Hippocampal formation (tissue), 2 donors: ENCODE measurements at regions not wholly inside any gene's neighbourhood (a gene's known extent, or its start where the extent isn't known, plus 50 kb on each side); places are given as distances from the start of the nearest gene placed in this dataset.
"Not testable (repeated sequence)": the region's sequence is repeated elsewhere in the genome, so short reads cannot be mapped to it uniquely, and the experiment has no call there.

ENCODE experiments used
- DNase-seq, 2 donors: peaks; one replicate each; lab custom pipeline; 2025; lab: John Stamatoyannopoulos, UW

DNA sequence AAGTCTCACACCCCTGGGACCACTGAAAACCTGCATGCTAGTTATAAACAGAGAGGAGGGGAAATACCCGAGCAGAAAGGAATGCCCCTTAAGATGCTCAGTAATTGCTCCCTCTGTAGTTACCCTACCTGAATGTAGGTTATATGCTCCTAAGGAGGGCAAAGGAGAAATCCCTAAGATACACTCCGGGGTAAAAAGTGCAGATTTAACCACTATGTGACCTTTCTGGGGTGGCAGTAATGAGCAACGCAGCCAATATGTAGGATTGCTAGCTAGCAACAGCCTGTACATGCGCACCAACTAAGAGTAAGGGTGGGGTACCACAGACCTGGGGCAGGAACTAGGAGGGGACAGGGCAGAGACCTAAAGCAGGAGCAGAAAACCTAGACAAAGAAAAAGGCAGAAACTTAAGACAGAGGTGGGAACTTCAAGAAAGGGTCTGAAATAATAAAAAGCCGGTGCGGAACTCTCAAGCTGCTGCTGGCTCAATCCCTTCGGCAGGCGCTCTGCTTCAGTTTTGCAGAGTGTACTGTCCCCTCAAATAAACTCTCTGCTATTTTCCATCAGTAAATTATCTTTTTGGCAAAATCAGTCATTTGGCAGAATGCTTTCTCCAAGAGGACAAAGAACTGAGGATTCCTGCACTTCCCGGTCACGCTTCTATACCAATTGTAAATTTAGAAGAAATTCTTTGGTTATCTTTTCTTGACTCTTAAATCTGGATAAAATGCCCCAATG, 823.8 kb downstream of the CDH11 start:
- DNase-seq = no peak

- no peak for DNase-seq
These were observed 826.4 kb downstream of the CDH11 start for GRCh38 chr16:64295466-64295865.

GRCh38 chr16:64292953-64293352, 828.9 kb downstream of the CDH11 start:
- no peak for DNase-seq

GRCh38 chr16:64292161-64292560, 829.7 kb downstream of the CDH11 start:
- DNase-seq = no peak

- no peak for DNase-seq
These were observed 831.4 kb downstream of the CDH11 start for GRCh38 chr16:64290461-64290860.

DNA sequence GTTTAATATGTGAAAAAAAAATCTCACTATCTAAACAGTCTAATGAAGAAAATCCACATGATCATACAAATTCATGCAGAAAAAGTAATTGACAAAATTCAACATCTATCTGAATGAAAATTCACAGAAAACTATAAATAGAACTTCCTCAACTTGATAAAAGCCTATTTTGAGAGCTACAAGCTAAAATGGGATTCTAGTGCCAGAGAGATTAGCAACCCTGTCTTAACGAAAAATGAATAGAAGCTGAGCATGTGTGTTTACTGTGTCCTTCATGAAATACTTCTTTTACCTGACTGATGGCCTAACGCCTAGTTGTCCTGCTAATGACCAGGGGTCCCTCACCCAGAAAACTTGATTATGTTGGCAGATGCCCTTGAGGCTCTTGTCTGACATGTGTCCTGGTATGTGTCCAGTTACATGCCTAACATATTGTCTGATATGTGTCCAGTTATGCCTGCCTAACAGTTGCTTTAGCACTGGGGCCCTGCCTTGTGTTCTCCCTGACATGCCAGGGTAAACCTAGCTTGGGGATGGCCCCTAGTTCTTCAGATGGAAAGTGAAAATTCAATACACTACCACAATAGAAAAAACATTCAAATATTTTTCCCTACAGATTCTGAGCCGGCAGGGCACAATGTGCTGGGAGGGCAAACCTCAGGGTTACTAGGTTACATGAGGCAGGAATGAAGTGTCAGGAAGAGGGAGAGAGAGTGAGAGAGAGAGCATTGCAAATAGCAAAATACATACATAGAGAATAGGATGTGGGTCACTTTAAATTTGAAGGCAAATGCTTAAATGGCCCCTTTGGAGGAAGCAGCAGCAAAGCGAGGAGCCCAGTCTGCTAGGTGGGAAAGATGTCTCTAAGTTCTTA, 834.0 kb downstream of the CDH11 start:
- no peak for DNase-seq

DNA sequence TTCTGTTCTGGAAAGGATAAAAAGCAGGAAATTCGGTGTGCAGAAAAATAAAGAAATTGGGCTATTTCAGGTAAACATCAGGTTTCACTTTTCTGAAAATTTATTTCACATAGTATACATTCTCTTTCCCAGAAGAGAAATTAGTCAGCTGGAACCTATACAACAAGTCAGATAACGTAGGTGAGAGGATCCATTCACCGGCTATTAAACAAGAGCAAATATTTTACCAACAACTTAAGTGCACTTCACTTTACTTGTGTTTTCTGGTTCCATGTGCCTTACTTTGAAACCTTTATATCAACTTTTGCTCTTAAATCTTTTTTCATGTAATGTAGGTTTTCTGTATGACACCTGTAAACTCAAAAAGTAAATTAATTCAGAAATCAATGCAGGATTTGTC, 839.7 kb downstream of the CDH11 start:
- no peak for DNase-seq

- no peak for DNase-seq
These were observed 841.5 kb downstream of the CDH11 start for GRCh38 chr16:64280317-64280716.

DNA sequence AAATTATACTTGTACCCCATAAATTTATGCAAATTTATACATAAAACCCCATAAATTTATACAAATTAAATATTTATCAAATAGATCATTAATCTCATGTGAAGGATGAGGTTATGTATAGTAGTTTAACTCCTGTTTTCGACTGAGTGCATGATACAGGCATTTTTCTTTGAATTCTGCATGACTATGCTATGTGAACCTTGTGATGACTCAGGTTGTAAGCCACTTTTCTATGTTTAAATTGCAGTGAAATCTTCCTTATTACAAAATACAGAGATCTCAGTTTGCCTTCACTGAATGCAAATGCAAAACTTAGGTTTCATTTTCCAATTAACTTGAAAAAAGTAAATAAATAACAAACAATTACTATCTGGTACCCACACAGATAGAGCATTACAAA, 843.7 kb downstream of the CDH11 start:
- no peak for DNase-seq

GRCh38 chr16:64276646-64277045, 845.2 kb downstream of the CDH11 start:
- DNase-seq = no peak

- DNase-seq = no peak
These were observed 849.8 kb downstream of the CDH11 start for GRCh38 chr16:64272028-64272427.

DNA sequence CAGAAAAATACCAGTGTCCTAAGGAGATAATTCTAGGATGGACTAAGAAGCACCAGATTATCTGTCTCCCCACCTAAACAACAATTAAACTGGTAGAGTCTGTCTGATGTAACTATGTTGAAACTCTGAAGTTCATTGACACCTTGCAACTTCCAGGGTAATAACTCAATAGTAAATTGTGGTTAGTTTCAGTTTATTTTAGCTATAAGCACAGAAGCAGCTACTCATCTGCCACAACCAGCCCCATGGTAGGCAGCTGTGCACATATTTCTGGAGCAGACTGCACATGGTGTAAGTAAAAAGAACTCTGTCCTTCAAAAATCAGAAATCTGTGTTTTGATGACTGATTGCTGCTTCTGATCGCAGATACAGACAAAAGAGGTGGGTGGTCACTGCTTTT, 852.1 kb downstream of the CDH11 start:
- no peak for DNase-seq

- no peak for DNase-seq
These were observed 856.1 kb downstream of the CDH11 start for GRCh38 chr16:64265756-64266155.

- DNase-seq = not testable (repeated sequence)
These were observed 861.0 kb downstream of the CDH11 start for GRCh38 chr16:64260631-64261401.

- no peak for DNase-seq
These were observed 867.2 kb downstream of the CDH11 start for GRCh38 chr16:64254443-64255367.

DNA sequence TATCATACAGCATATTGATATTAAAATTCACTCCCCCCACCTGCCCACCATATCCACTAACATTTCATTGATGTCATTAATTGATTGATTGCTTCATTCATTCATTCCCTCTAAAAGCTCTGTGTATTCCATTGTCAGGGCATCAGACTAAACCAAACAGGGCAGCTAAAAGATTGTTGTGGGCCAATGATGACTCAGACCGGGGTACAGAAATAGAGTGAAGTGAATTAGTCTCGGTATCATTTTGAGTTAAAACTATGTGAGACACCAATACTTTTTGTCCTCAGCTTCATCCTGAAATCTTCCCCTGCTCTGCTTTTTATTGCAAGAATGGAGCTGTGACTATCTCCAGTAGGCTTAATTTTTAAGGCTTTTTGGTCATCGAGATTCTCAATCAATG, 868.3 kb downstream of the CDH11 start:
- no peak for DNase-seq

DNA sequence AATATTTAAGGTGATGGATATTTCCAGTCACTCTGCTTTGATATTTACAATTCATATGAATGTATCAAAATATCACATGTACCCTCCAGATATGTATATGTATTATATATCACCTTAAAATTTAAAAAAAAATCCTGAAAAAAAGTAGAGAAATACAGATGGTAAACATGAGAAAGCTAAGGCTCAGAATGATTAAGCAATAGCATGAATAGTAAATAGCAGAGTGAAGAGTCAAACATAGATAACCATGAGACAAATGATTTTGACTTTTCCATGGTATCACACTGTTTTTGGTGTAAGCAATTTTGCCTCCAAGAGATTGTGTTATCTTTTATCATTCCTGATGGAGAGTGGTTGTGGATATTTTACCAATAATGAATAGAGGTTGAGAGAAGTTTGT, 868.8 kb downstream of the CDH11 start:
- no peak for DNase-seq

- DNase-seq = no peak
These were observed 870.1 kb downstream of the CDH11 start for GRCh38 chr16:64251742-64252141.

- peak in 1 of 2 donors; percentile 29 for DNase-seq
These were observed 871.0 kb downstream of the CDH11 start for GRCh38 chr16:64250866-64251265.

DNA sequence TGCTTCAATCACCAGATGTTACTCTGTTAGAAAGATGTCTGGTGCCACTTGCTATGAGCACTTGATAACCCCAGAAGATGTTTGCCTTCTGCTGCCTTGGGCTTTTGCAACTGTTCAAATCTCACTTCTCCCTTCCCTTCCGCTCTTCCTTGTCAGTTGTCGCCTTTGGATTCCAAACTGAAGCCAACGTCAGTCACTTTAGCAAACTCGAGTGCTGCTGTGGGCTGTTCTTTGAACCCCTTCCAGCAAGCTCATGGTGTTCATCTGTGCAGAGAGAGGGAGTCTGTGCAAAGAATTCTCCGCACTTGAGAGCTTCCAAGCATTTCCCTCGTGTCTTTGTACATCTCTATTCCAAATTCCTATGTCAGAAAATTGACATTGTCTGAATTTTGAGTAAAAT, 879.4 kb downstream of the CDH11 start:
- DNase-seq = no peak

DNA sequence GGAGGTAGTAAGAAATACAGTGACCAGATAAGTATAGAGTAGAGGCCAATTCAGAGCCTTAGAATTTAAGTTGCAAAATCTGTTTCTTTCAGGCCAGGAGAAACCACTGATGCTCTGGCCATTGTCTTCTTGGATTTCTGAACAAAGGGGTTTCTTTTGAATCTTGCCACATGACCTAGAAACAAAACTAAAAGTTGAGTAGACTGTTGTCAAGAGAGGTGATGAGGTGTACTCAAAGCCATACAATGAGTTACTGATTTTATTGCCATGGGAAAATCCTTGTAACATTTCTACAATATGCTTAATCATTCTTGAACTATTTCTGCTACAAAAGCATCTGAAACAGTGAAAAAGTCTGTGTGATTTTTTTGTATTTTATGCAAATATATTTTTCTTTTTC, 881.3 kb downstream of the CDH11 start:
- DNase-seq = no peak
